ENCODE measurements at regions not wholly inside any gene's neighbourhood (a gene's known extent, or its start where the extent isn't known, plus 50 kb on each side); places are given as distances from the start of the nearest gene placed in this dataset.
A peak's percentile ranks its signal among the peaks of the same experiment; 100 is the strongest.
"Not testable (repeated sequence)": the region's sequence is repeated elsewhere in the genome, so short reads cannot be mapped to it uniquely, and the experiment has no call there.

- DNase-seq, result no peak
These were observed 257.0 kb upstream of the MGAT4C start for GRCh38 chr12:86513226-86513625.

GRCh38 chr12:86496595-86496994, 240.4 kb upstream of the MGAT4C start:
- DNase-seq, result no peak

GRCh38 chr12:86484473-86484872, 228.3 kb upstream of the MGAT4C start:
- DNase-seq, result no peak

- DNase-seq, result no peak
These were observed 217.0 kb upstream of the MGAT4C start for GRCh38 chr12:86473231-86473630.

GRCh38 chr12:86456776-86457175, 200.6 kb upstream of the MGAT4C start:
- no peak for DNase-seq

- no peak for DNase-seq
These were observed 200.1 kb upstream of the MGAT4C start for GRCh38 chr12:86456241-86456640.

- no peak for DNase-seq
These were observed 189.2 kb upstream of the MGAT4C start for GRCh38 chr12:86445356-86445755.

- no peak for DNase-seq
These were observed 178.9 kb upstream of the MGAT4C start for GRCh38 chr12:86435053-86435452.

GRCh38 chr12:86429824-86430223, 173.6 kb upstream of the MGAT4C start:
- DNase-seq, result no peak

- no peak for DNase-seq
These were observed 165.1 kb upstream of the MGAT4C start for GRCh38 chr12:86421333-86421732.

- DNase-seq, result no peak
These were observed 158.0 kb upstream of the MGAT4C start for GRCh38 chr12:86414201-86414600.

GRCh38 chr12:86411710-86412109, 155.5 kb upstream of the MGAT4C start:
- DNase-seq, result no peak

GRCh38 chr12:86407620-86408208, 151.5 kb upstream of the MGAT4C start:
- DNase-seq, result no peak

GRCh38 chr12:86389949-86390348, 133.8 kb upstream of the MGAT4C start:
- no peak for DNase-seq

- no peak for DNase-seq
These were observed 131.5 kb upstream of the MGAT4C start for GRCh38 chr12:86387591-86388145.

- not testable (repeated sequence) for DNase-seq
These were observed 127.6 kb upstream of the MGAT4C start for GRCh38 chr12:86383759-86384158.

GRCh38 chr12:86379337-86379736, 123.1 kb upstream of the MGAT4C start:
- DNase-seq, result no peak

- DNase-seq, result no peak
These were observed 119.9 kb upstream of the MGAT4C start for GRCh38 chr12:86376052-86376451.

- no peak for DNase-seq
These were observed 117.6 kb upstream of the MGAT4C start for GRCh38 chr12:86373813-86374212.

- no peak for DNase-seq
These were observed 110.9 kb upstream of the MGAT4C start for GRCh38 chr12:86367137-86367536.

- no peak for DNase-seq
These were observed 93.0 kb upstream of the MGAT4C start for GRCh38 chr12:86349196-86349595.

GRCh38 chr12:86333955-86334522, 77.8 kb upstream of the MGAT4C start:
- DNase-seq, result no peak

GRCh38 chr12:86331457-86331856, 75.3 kb upstream of the MGAT4C start:
- peak; percentile 8 for DNase-seq

- DNase-seq, result no peak
These were observed 74.8 kb upstream of the MGAT4C start for GRCh38 chr12:86331012-86331411.

- DNase-seq, result no peak
These were observed 56.0 kb upstream of the MGAT4C start for GRCh38 chr12:86312232-86312631.

All from kidney glomerular epithelial cell (primary cell).